Stimulated activated CD4-positive, alpha-beta T cell treated with anti-CD3 and anti-CD28 coated beads, Interleukin-15, amount 100 ng/mL, for 48 hours (primary cell): ENCODE measurements at regions not wholly inside any gene's neighbourhood (a gene's known extent, or its start where the extent isn't known, plus 50 kb on each side); places are given as distances from the start of the nearest gene placed in this dataset.

ENCODE experiments used
- DNase-seq, 2 donors: peaks; one replicate each; pipeline ENCODE4 v3.0.0-alpha.2; 2020; ENCODE audit warnings: low read depth in 2 of 2

DNA sequence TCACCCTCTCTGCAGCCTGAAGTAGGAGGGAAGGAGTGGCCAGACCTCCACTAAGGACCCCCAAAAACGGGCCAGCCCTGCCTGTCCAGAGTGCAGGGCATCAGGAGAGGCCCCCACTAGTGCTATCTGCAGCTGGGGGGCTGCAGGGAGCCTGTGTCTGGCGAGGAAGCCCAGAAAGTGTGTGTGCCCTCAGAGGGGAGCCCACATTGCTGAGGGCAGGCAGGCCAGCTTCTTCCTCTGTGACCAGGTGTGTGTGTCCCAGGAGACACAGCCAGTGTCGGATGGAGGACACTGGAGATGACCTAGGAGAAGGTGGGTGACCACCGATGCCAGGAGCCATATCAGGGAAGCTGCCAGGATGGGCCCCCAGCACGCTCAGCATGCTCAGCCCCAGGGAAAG, 218.7 kb downstream of the IRX2 start:
- no peak for DNase-seq

DNA sequence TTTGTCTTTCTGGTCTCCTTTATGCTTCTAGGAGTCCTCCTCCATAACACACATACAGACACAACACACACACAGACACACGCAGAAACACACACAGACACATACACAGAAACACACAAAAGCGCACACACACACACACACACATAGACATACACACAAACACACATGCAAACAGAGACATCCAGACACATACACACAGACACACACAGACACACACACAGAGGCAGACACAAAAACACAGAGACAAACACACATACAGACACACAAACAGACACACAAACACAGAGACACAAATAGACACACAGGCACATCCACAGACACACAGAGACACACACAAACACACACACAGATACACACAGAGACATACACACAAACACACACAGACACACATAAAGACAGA, 220.2 kb downstream of the IRX2 start:
- no peak for DNase-seq

- DNase-seq, result no peak
Measured at GRCh38 chr5:2530609-2531008, 220.9 kb downstream of the IRX2 start.

DNA sequence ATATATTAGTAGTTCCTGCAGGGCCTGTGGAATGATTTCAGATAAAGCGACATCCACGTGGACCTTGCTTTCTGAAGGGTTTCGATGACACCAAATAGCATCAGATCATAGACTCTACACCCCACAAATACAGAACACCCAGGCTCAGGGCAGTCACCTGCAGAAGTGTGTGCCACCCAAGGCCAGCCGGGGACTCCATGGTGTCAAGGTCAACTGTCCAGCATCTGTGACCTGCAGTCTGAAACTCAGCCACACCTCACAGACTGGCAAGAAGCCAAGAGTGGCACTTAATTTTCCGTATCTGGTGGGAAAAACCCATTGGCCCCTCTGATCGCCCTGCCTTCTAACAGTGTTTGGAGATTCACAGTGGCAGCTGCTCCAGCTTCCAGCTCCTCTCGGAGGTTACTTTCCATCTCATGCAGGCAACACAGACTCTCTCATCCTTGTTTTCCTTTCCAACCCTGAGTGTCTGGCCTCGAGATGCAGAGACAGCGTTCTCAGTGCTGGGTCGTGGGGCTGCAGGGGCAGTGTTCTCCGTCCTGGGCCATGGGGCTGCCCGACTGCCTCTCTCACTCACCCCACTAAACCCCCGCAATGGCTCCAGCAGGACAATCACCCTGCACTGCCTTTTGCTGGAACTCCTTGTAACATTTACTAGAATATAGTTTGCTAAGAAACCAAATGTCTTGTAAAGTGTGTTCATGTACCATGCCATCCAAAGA, 221.9 kb downstream of the IRX2 start:
- no peak for DNase-seq

- no peak for DNase-seq
Measured at GRCh38 chr5:2525351-2525750, 226.1 kb downstream of the IRX2 start.

DNA sequence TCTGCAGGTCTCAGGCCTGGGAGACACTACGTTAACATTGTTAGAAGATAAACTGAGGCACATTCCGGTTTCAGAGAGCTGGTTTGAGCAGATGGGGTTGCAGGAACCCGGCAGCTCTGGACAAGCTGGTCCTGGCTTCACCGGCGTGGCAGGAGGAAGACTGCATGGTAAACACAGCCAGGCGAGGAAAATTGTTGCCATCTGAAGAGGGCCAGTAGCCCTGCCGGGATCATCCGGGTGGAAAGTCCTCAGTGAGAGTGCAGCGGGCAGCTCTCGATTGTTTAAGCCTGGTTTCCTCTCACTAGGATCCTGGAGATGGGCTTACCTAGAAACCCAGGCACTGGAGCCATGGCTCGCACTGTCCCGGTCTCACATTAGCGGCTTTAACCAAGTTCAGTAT, 226.9 kb downstream of the IRX2 start:
- DNase-seq, result no peak

DNA sequence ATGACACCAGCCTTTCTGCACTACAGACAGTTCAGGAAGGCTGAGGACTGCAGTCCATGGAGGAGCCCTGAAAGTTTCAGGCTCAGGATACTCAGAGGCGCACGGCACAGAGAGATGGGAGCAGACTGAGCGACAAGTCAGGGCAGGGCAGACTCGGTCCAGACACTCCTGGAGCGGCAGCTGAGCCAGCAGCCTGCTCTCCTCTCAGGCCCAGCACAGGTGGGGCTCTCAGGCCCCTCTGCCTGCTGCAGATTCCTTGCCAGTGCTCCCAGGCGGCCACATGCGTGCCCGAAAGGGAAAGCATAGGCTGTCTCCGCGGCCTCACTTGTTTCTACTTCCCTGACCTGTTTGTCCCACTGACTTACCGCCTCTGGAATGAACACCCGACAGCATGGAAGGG, 228.3 kb downstream of the IRX2 start:
- DNase-seq, result no peak

DNA sequence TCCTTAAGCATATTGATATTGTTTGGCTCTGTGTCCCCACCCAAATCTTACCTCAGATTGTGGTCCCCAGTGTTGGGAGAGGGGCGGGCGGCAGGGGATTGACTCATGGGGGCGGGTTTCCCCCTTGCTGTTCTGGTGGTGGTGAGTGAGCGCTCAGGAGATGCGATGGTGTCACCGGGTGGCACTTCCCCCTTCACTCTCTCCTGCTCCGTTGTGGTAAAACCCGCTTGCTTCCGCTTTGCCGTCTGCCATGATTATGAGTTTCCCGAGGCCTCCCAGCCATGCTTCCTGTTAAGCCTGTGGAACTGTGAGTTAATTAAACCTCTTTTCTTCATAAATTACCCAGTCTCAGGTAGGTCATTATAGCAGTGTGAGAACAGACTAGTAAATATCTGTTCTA, 229.1 kb downstream of the IRX2 start:
- no peak for DNase-seq

DNA sequence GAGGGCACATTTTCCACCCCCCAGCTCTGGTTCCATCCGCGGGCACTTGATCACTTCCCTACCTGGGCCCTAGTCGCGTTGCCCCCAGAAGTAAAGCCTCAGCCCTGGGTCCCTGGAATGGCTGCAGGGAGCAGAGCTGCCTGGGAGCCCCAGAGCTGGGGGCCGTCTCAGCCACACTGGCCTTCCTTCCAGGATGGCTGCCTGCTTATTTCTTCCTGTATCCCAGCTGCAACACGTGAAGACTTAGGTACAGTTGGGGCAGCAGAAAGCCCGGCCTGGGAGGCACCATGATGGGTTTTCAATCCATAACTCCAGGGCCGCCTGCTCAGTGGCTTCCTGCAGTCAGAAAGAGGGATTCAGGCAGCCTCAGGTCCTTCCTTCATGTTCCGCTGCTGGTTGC, 232.3 kb downstream of the IRX2 start:
- no peak for DNase-seq

- DNase-seq, result no peak
Measured at GRCh38 chr5:2517451-2517850, 234.0 kb downstream of the IRX2 start.

- no peak for DNase-seq
Measured at GRCh38 chr5:2515180-2515764, 236.2 kb downstream of the IRX2 start.

- no peak for DNase-seq
Measured at GRCh38 chr5:2514484-2514883, 237.0 kb downstream of the IRX2 start.

GRCh38 chr5:2511706-2512105, 239.8 kb downstream of the IRX2 start:
- no peak for DNase-seq

GRCh38 chr5:2511126-2511525, 240.4 kb downstream of the IRX2 start:
- DNase-seq, result no peak

DNA sequence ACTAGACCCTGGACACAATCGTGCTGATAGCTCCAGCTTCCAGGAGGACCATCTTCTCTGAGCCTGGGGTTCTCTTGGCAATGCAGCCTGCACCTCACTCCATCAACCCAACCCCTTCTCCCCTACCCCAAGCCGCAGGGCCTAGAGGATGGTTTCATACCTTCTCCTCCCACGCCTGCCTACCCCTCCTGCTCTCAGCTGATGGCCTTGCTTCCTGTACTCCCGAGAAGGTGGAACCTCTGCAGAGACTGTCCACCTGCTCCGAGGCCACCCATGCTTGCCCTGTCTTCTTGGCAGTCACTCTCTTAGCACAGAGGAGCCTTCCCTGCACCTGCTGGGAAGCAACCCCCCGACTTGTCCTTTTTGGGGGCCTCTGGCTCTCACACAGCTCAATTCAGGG, 241.9 kb downstream of the IRX2 start:
- no peak for DNase-seq

GRCh38 chr5:2508514-2508913, 243.0 kb downstream of the IRX2 start:
- no peak for DNase-seq

DNA sequence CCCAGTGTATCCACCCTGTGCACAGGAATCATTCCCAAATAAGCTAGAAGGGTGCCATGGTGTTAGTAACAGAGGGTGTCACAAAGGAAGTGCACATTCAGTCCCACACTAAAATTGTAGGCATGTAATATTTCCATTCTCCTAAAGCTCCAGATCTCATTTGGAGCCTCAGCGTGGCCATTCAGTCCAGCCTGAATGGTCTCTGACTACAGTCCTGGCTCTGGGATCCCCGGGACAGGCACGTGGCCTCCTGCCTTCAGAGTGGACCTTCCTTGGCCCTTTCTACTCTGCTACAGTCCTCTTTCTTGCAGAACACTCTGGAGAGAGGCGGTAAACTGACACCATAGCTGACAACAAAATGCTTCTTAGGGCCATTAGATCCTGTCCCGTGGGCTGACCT, 243.9 kb downstream of the IRX2 start:
- no peak for DNase-seq

DNA sequence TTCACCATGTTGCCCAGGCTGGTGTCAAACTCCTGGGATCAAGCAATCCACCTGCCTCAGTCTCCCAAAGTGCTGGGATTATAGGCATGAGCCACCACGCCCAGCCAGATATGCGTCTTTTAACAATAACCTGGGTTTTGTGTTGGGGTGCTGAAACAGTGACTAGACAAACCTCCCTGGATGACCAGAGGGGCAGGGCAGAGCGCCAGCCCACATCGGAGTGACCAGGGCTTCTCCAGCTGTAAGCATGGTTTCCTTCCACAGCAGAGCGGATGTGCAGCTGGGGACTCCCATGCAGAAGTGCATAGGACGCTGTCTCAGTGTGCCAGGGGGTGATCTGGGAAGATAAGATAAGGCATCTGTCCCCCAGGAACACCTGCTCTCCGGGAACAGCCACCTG, 244.9 kb downstream of the IRX2 start:
- DNase-seq, result no peak

GRCh38 chr5:2505217-2505616, 246.3 kb downstream of the IRX2 start:
- no peak for DNase-seq

DNA sequence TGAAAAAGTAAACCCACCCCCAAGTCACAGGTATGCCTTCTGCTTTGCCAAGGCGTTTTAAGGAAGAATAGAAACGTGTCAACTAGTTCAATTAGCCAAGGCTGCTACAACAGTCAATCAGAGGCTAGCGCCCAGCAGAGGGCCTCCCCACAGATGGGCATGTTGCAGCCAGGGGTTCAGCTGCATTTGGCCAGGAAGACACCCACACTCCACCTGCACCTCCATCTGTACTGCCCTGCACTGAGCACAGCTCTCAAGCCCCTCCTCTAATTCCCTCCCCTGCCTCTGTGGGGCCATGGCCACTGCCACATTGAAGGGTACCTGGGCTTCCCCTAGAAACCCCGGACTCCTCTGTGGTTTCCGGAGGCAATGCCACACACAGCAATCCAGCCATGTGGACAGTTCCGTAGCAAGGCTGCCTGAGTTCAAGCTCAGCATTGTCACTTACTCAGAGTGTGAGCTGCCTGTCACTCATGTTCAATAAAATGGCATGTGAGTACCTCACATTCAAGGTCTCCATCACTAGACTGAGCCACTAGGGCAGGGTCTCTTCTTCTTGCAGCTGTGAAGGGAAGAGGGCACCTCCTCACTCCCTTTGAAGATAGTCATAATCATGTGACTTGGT, 248.4 kb downstream of the IRX2 start:
- no peak for DNase-seq

- no peak for DNase-seq
Measured at GRCh38 chr5:2499917-2500316, 251.6 kb downstream of the IRX2 start.

GRCh38 chr5:2496891-2497290, 254.6 kb downstream of the IRX2 start:
- DNase-seq, result no peak

- DNase-seq, result no peak
Measured at GRCh38 chr5:2496126-2496525, 255.4 kb downstream of the IRX2 start.

DNA sequence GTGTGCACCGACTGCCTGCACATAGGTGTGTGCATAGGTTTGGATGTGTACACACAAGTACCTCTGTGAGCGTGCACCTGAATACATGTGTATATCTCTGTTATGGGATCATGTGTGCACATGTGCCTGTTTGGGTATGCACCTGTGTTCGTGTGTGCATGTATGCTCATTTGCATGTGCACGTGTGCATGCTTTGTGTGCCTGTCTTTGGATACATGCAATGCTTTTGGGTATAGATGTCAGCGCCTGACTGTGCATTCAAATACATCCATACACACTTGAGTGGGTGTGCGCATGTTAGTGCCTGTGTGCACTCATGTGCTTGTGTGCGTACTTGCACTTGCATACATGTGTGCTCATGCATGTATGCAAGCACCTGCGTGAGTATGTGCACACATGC, 258.1 kb downstream of the IRX2 start:
- DNase-seq, result no peak
